ENCODE measurements at regions not wholly inside any gene's neighbourhood (a gene's known extent, or its start where the extent isn't known, plus 50 kb on each side); places are given as distances from the start of the nearest gene placed in this dataset.
"Not testable (repeated sequence)": the region's sequence is repeated elsewhere in the genome, so short reads cannot be mapped to it uniquely, and the experiment has no call there.

GRCh38 chr5:21007781-21008180 is 1019.8 kb upstream of the CDH18 start:
- Histone ChIP-seq H3K36me3 (no peaks in the 10 kb centered on the region), H3K4me3 (no peak overlapping the region), H3K27ac (no peak overlapping the region), H3K9me3 (no peaks in the 10 kb centered on the region), H3K27me3 (no peaks in the 10 kb centered on the region), H3K4me1 (no peaks in the 10 kb centered on the region)
- ATAC-seq (no peak), DNase-seq (no peak)
- TF ChIP-seq POLR2A (IDR thresholded peaks at IDR 0.05) (no peak), CTCF (IDR thresholded peaks at IDR 0.05 in 4 of 5, conservative IDR thresholded peaks at IDR 0.05 in 1 of 5) (no peak)
- in situ Hi-C loops (cut with MboI; ENCODE audit: low sequenced_read_pairs in 4 of 4) (no loop called here), intact Hi-C loops (cut with DNase I; ENCODE audit: low total_unique reads) (no loop called here)

GRCh38 chr5:20988933-20989332 is 1000.9 kb upstream of the CDH18 start:
- H3K36me3 ChIP-seq; H3K9me3 ChIP-seq; H3K27me3 ChIP-seq; ATAC-seq; DNase-seq; intact Hi-C loops (cut with DNase I; ENCODE audit: low total_unique reads); H3K4me3 ChIP-seq; H3K4me1 ChIP-seq; in situ Hi-C loops (cut with MboI; ENCODE audit: low sequenced_read_pairs in 4 of 4); H3K27ac ChIP-seq: not testable (repeated sequence)

GRCh38 chr5:20985754-20986153 is 997.8 kb upstream of the CDH18 start:
- Histone ChIP-seq H3K36me3 (no peaks in the 10 kb centered on the region), H3K4me1 (no peaks in the 10 kb centered on the region), H3K27ac (no peak overlapping the region), H3K4me3 (no peak overlapping the region), H3K27me3 (no peaks in the 10 kb centered on the region), H3K9me3 (no peaks in the 10 kb centered on the region)
- TF ChIP-seq POLR2A (IDR thresholded peaks at IDR 0.05) (no peak), CTCF (IDR thresholded peaks at IDR 0.05 in 4 of 5, conservative IDR thresholded peaks at IDR 0.05 in 1 of 5) (no peak)
- DNase-seq: no peak
- in situ Hi-C loops (cut with MboI; ENCODE audit: low sequenced_read_pairs in 4 of 4) (no loop called here), intact Hi-C loops (cut with DNase I; ENCODE audit: low total_unique reads) (no loop called here)
- no peak for ATAC-seq

- no peak overlapping the region for H3K4me3 ChIP-seq
- ATAC-seq (no peak), DNase-seq (no peak)
- peaks cover 0 to 4% (median 0%) of the 10 kb centered on the region in 3 donors for H3K9me3 ChIP-seq
- in situ Hi-C loops (cut with MboI; ENCODE audit: low sequenced_read_pairs in 4 of 4): no loop called here
- H3K4me1 ChIP-seq: no peaks in the 10 kb centered on the region
- TF ChIP-seq POLR2A (IDR thresholded peaks at IDR 0.05) (no peak), CTCF (IDR thresholded peaks at IDR 0.05 in 4 of 5, conservative IDR thresholded peaks at IDR 0.05 in 1 of 5) (no peak)
- no peak overlapping the region for H3K27ac ChIP-seq
- H3K27me3 ChIP-seq: no peaks in the 10 kb centered on the region
- intact Hi-C loops (cut with DNase I; ENCODE audit: low total_unique reads): no loop called here
- H3K36me3 ChIP-seq: no peaks in the 10 kb centered on the region
Measured at GRCh38 chr5:20974426-20974825, 986.4 kb upstream of the CDH18 start.

GRCh38 chr5:20972419-20972925 is 984.5 kb upstream of the CDH18 start:
- no peak for TF ChIP-seq POLR2A (IDR thresholded peaks at IDR 0.05)
- TF ChIP-seq CTCF (IDR thresholded peaks at IDR 0.05 in 4 of 5, conservative IDR thresholded peaks at IDR 0.05 in 1 of 5): no peak
- DNase-seq (peak in 1 of 2 donors; percentile 27), ATAC-seq (peak; percentile 60 to 63)
- Histone ChIP-seq H3K27ac (no peak overlapping the region), H3K4me1 (no peaks in the 10 kb centered on the region), H3K27me3 (no peaks in the 10 kb centered on the region), H3K36me3 (no peaks in the 10 kb centered on the region), H3K9me3 (peaks cover 0 to 4% (median 0%) of the 10 kb centered on the region in 3 donors), H3K4me3 (peak overlapping the region in 2 of 4 donors; percentile 18 to 32)
- intact Hi-C loops (cut with DNase I; ENCODE audit: low total_unique reads): no loop called here
- in situ Hi-C loops (cut with MboI; ENCODE audit: low sequenced_read_pairs in 4 of 4): no loop called here
